H7 (cell line): ENCODE measurements at regions not wholly inside any gene's neighbourhood (a gene's known extent, or its start where the extent isn't known, plus 50 kb on each side); places are given as distances from the start of the nearest gene placed in this dataset.

Experiments
- DNase-seq: peaks from one replicate; pipeline ENCODE4 v3.0.0; 2012
- H3K27me3 ChIP-seq: 2 replicates; pipeline ENCODE4 v1.6.0; 2011; ENCODE audit warnings: mild to moderate bottlenecking, low read length; ENCODE audit not compliant: control insufficient read depth, insufficient read depth
- H3K36me3 ChIP-seq: replicated peaks from 2 replicates; pipeline ENCODE4 v1.5.1; 2011; ENCODE audit warnings: low read length; ENCODE audit not compliant: control insufficient read depth, insufficient read depth
- H3K4me3 ChIP-seq: 2 replicates; pipeline ENCODE4 v1.5.1; 2011; ENCODE audit warnings: low read depth, mild to moderate bottlenecking, control low read depth, low read length, moderate library complexity; ENCODE audit not compliant: insufficient read depth

- DNase-seq = no peak
- H3K36me3 ChIP-seq = no peaks in the 10 kb centered on the region
- no peaks in the 10 kb centered on the region for H3K27me3 ChIP-seq
- no peak overlapping the region for H3K4me3 ChIP-seq
Observed at GRCh38 chr13:89270736-89271135, 1599.6 kb downstream of the SLITRK5 start.

GRCh38 chr13:89279374-89279773 lies 1608.2 kb downstream of the SLITRK5 start:
- DNase-seq = no peak
- Histone ChIP-seq H3K36me3 (no peaks in the 10 kb centered on the region), H3K27me3 (no peaks in the 10 kb centered on the region)

GRCh38 chr13:89281331-89281730 lies 1610.2 kb downstream of the SLITRK5 start:
- H3K36me3 ChIP-seq = no peaks in the 10 kb centered on the region
- H3K4me3 ChIP-seq = no peak overlapping the region
- no peak for DNase-seq
- no peaks in the 10 kb centered on the region for H3K27me3 ChIP-seq

More at GRCh38 chr13:89279374-89279773, 1608.2 kb downstream of the SLITRK5 start:
- no peak overlapping the region for H3K4me3 ChIP-seq

GRCh38 chr13:89282241-89282640 lies 1611.1 kb downstream of the SLITRK5 start:
- H3K36me3 ChIP-seq = no peaks in the 10 kb centered on the region
- DNase-seq = no peak
- no peaks in the 10 kb centered on the region for H3K27me3 ChIP-seq
- no peak overlapping the region for H3K4me3 ChIP-seq

- Histone ChIP-seq H3K36me3 (no peaks in the 10 kb centered on the region), H3K27me3 (no peaks in the 10 kb centered on the region), H3K4me3 (no peak overlapping the region)
- no peak for DNase-seq
Observed at GRCh38 chr13:89287381-89287780, 1616.2 kb downstream of the SLITRK5 start.

- no peaks in the 10 kb centered on the region for H3K27me3 ChIP-seq
- H3K36me3 ChIP-seq = no peaks in the 10 kb centered on the region
- no peak overlapping the region for H3K4me3 ChIP-seq
- no peak for DNase-seq
Observed at GRCh38 chr13:89294115-89294867, 1623.1 kb downstream of the SLITRK5 start.

- Histone ChIP-seq H3K27me3 (no peaks in the 10 kb centered on the region), H3K36me3 (no peaks in the 10 kb centered on the region), H3K4me3 (no peak overlapping the region)
- no peak for DNase-seq
Observed at GRCh38 chr13:89307278-89307677, 1636.1 kb downstream of the SLITRK5 start.

GRCh38 chr13:89310943-89311672 lies 1639.9 kb downstream of the SLITRK5 start:
- DNase-seq = no peak
- Histone ChIP-seq H3K27me3 (no peaks in the 10 kb centered on the region), H3K36me3 (no peaks in the 10 kb centered on the region), H3K4me3 (no peak overlapping the region)

- no peak for DNase-seq
- Histone ChIP-seq H3K36me3 (no peaks in the 10 kb centered on the region), H3K27me3 (no peaks in the 10 kb centered on the region), H3K4me3 (no peak overlapping the region)
Observed at GRCh38 chr13:89315287-89315686, 1644.1 kb downstream of the SLITRK5 start.

- no peak for DNase-seq
- H3K4me3 ChIP-seq = no peak overlapping the region
- H3K27me3 ChIP-seq = no peaks in the 10 kb centered on the region
- H3K36me3 ChIP-seq = no peaks in the 10 kb centered on the region
Observed at GRCh38 chr13:89322466-89322865, 1651.3 kb downstream of the SLITRK5 start.

GRCh38 chr13:89324582-89324981 lies 1653.4 kb downstream of the SLITRK5 start:
- Histone ChIP-seq H3K4me3 (no peak overlapping the region), H3K27me3 (no peaks in the 10 kb centered on the region), H3K36me3 (no peaks in the 10 kb centered on the region)
- DNase-seq = no peak

- H3K36me3 ChIP-seq = no peaks in the 10 kb centered on the region
- no peaks in the 10 kb centered on the region for H3K27me3 ChIP-seq
- no peak overlapping the region for H3K4me3 ChIP-seq
- no peak for DNase-seq
Observed at GRCh38 chr13:89343165-89343564, 1672.0 kb downstream of the SLITRK5 start.

- H3K27me3 ChIP-seq = no peaks in the 10 kb centered on the region
- H3K36me3 ChIP-seq = no peaks in the 10 kb centered on the region
- no peak overlapping the region for H3K4me3 ChIP-seq
- no peak for DNase-seq
Observed at GRCh38 chr13:89352384-89352783, 1681.2 kb downstream of the SLITRK5 start.

- Histone ChIP-seq H3K27me3 (no peaks in the 10 kb centered on the region), H3K36me3 (no peaks in the 10 kb centered on the region)
- DNase-seq = no peak
Observed at GRCh38 chr13:89361909-89362308, 1690.7 kb downstream of the SLITRK5 start.

GRCh38 chr13:89363144-89363543 lies 1692.0 kb downstream of the SLITRK5 start:
- DNase-seq = peak; percentile 10
- no peaks in the 10 kb centered on the region for H3K36me3 ChIP-seq
- peak overlapping the region; percentile 8; the same call in 1 of the 2 replicates for H3K4me3 ChIP-seq
- H3K27me3 ChIP-seq = no peaks in the 10 kb centered on the region

More at GRCh38 chr13:89361909-89362308, 1690.7 kb downstream of the SLITRK5 start:
- no peak overlapping the region for H3K4me3 ChIP-seq
